Endothelial cell of umbilical vein (primary cell): ENCODE measurements at regions not wholly inside any gene's neighbourhood (a gene's known extent, or its start where the extent isn't known, plus 50 kb on each side); places are given as distances from the start of the nearest gene placed in this dataset.

Source experiments
- BruUV-seq: library from RNA; stranded (reverse); fragments of 400-500 nt; replicated peaks from 2 replicates; lab custom pipeline; 2021; lab: Mats Ljungman, UMichigan
- CTCF ChIA-PET: fragments of 300-600, 350-600 bp; sonication (Branson Sonifier 250); formaldehyde crosslinking; loops from one replicate; lab custom pipeline; 2021; ENCODE audit warnings: antibody characterized with exemption, inconsistent platforms; lab: Charles Lee
- POLR2A ChIA-PET: fragments of 300-600, 350-600 bp; sonication (Branson Sonifier 250); formaldehyde crosslinking; loops from one replicate; lab custom pipeline; 2021; ENCODE audit warnings: antibody characterized with exemption, inconsistent platforms; lab: Charles Lee
- DNase-seq: peaks from one replicate; pipeline ENCODE4 v3.0.0-alpha.2; 2011; ENCODE audit warnings: low read depth, low spot score
- FAIRE-seq: peaks from 2 replicates; lab custom pipeline; 2011; peaks lifted over from hg19 to GRCh38; lab: Jason Lieb, UNC
- H2AFZ ChIP-seq: 2 replicates; pipeline ENCODE4 v1.6.0; 2012; ENCODE audit warnings: low read depth, low read length, control low read depth, inconsistent platforms
- H3K27ac ChIP-seq: 2 replicates; pipeline ENCODE4 v1.5.1; 2011; ENCODE audit warnings: low read depth, mild to moderate bottlenecking, control low read depth, low read length, moderate library complexity; ENCODE audit not compliant: insufficient read depth
- H3K27me3 ChIP-seq, 2 experiments: 2 replicates each; pipeline versions ENCODE4 v1.6.0 to v1.6.1; 2011; ENCODE audit warnings: low read length in 2 of 2, mixed read lengths in 1 of 2; ENCODE audit not compliant: control insufficient read depth in 2 of 2, insufficient read depth in 2 of 2
- H3K36me3 ChIP-seq, 2 experiments: 2 replicates in 1 of 2; 3 replicates in 1 of 2; pipeline ENCODE4 v1.5.1; 2011; ENCODE audit warnings: low read length in 2 of 2, mild to moderate bottlenecking in 1 of 2, moderate library complexity in 1 of 2; ENCODE audit not compliant: control insufficient read depth in 2 of 2, insufficient read depth in 2 of 2; ENCODE audit errors: extremely low read depth in 1 of 2
- H3K4me1 ChIP-seq: 3 replicates; pipeline ENCODE4 v1.5.1; 2011; ENCODE audit warnings: mild to moderate bottlenecking, low read length; ENCODE audit not compliant: control insufficient read depth, insufficient read depth; ENCODE audit errors: extremely low read depth
- H3K4me2 ChIP-seq: 2 replicates; pipeline ENCODE4 v1.6.1; 2011; ENCODE audit warnings: low read length, control low read depth, mixed read lengths; ENCODE audit not compliant: insufficient read depth
- H3K4me3 ChIP-seq, 3 experiments: fragments of 200-600 bp in 1 of 3; sonication (generic), shearing (Covaris generic) in 1 of 3; replicated peaks in 1 of 3; 2 replicates each; pipeline ENCODE4 v1.5.1; 2011 to 2016; ENCODE audit warnings: control low read depth in 3 of 3, low read length in 3 of 3, mild to moderate bottlenecking in 2 of 3, inconsistent platforms in 1 of 3, low read depth in 1 of 3, moderate library complexity in 1 of 3; ENCODE audit not compliant: insufficient read depth in 1 of 3
- H3K79me2 ChIP-seq: 2 replicates; pipeline ENCODE4 v1.6.0; 2012; ENCODE audit warnings: low read length, inconsistent platforms; ENCODE audit not compliant: control insufficient read depth, insufficient read depth
- H3K9ac ChIP-seq: replicated peaks from 2 replicates; pipeline ENCODE3; 2011; ENCODE audit warnings: low read length, control low read depth; ENCODE audit not compliant: insufficient read depth; ENCODE audit errors: extremely low read depth
- H3K9me1 ChIP-seq: replicated peaks from 3 replicates; pipeline ENCODE4 v1.6.0; 2011; ENCODE audit warnings: mild to moderate bottlenecking, low read length; ENCODE audit not compliant: control insufficient read depth, insufficient read depth; ENCODE audit errors: extremely low read depth
- H3K9me3 ChIP-seq: replicated peaks from 2 replicates; pipeline ENCODE4 v1.5.1; 2012; ENCODE audit warnings: low read length, inconsistent platforms; ENCODE audit not compliant: control insufficient read depth, insufficient read depth
- H4K20me1 ChIP-seq: replicated peaks from 2 replicates; pipeline ENCODE3; 2011; ENCODE audit warnings: mild to moderate bottlenecking, low read length; ENCODE audit not compliant: control insufficient read depth, insufficient read depth; ENCODE audit errors: extremely low read depth
- CTCF ChIP-seq, 2 donors: IDR thresholded peaks; 1 replicate in 1 of 2; 2 replicates in 1 of 2; pipeline ENCODE4 v1.5.1; 2011; ENCODE audit warnings: low read length in 2 of 2, mild to moderate bottlenecking in 2 of 2, moderate library complexity in 2 of 2, control low read depth in 1 of 2, inconsistent platforms in 1 of 2, low read depth in 1 of 2; ENCODE audit not compliant: insufficient read depth in 1 of 2; ENCODE audit errors: extremely low read depth in 1 of 2
- EZH2 ChIP-seq: IDR thresholded peaks from 2 replicates; pipeline ENCODE4 v1.6.1; 2012; ENCODE audit warnings: borderline replicate concordance, low read depth, mild to moderate bottlenecking, moderate library complexity, low read length, inconsistent platforms; ENCODE audit not compliant: severe bottlenecking
- FOS ChIP-seq: IDR thresholded peaks from 2 replicates; pipeline ENCODE4 v1.6.1; 2011; ENCODE audit warnings: mild to moderate bottlenecking, low read length, moderate library complexity, borderline replicate concordance; ENCODE audit not compliant: insufficient read depth
- GATA2 ChIP-seq: IDR thresholded peaks from 2 replicates; pipeline ENCODE4 v1.7.0; 2011; ENCODE audit warnings: low read depth, mild to moderate bottlenecking, moderate library complexity, mixed read lengths, low read length; ENCODE audit not compliant: insufficient read length, insufficient read depth
- JUN ChIP-seq: IDR thresholded peaks from 2 replicates; pipeline ENCODE4 v1.6.1; 2011; ENCODE audit warnings: borderline replicate concordance, low read depth; ENCODE audit not compliant: insufficient read length, insufficient read depth
- MAX ChIP-seq: IDR thresholded peaks from 2 replicates; pipeline ENCODE4 v1.6.1; 2011; ENCODE audit not compliant: insufficient read depth, insufficient read length
- MYC ChIP-seq: IDR thresholded peaks from one replicate; pipeline ENCODE4 v1.6.1; 2011; ENCODE audit warnings: mild to moderate bottlenecking, low read depth, low read length
- POLR2A ChIP-seq: IDR thresholded peaks from 2 replicates; pipeline ENCODE4 v1.6.1; 2012; ENCODE audit warnings: low read depth, mild to moderate bottlenecking, control low read depth, low read length
- POLR2AphosphoS5 ChIP-seq: IDR thresholded peaks from 2 replicates; pipeline ENCODE4 v1.6.1; 2012; ENCODE audit warnings: low read depth, mild to moderate bottlenecking, control low read depth, low read length, moderate library complexity; ENCODE audit not compliant: insufficient read depth
- dilution Hi-C: fragments of 300-500 bp; cut with MboI; formaldehyde crosslinking; loops from one replicate; pipeline ENCODE4 v1.15.0; 2019; ENCODE audit warnings: low sequenced_read_pairs; ENCODE audit not compliant: extremely low pct_ligation_motif_present
- intact Hi-C: fragments of 100-400 bp; cut with micrococcal nuclease; formaldehyde crosslinking; loops from one replicate; pipeline ENCODE4 v1.10.0; 2022

DNA sequence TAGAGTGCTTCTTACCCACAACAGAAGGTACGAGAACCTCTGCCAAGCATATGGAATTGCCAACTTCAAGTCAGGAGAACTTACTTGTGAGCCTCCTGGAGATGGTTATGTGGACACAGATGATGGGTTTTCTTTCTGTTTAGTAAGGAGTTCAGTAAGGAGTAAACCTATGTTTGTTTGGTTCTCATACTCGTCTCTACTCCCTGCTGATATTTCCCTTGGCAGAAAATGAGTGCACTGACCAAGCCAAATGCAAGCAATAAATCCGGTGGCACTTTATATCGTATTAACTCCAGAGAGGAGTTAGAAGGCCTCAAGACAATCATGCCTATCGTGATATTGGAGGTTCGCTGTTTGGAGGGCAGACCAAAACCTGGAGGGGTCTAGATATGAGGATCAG lies 83.2 kb upstream of the CYP1B1 start:
- dilution Hi-C loops (no loop called here), intact Hi-C loops (no loop called here)
- no peaks in the 10 kb centered on the region for H3K4me1 ChIP-seq
- no TSS peak for BruUV-seq
- H4K20me1 ChIP-seq = no peaks in the 10 kb centered on the region
- FAIRE-seq (no peak), DNase-seq (no peak)
- H3K9me1 ChIP-seq = no peaks in the 10 kb centered on the region
- no peaks in the 10 kb centered on the region for H3K9me3 ChIP-seq
- no peak overlapping the region for H3K4me3 ChIP-seq
- CTCF ChIA-PET = no interaction called here
- peaks cover 11 to 34% of the 10 kb centered on the region in 2 experiments for H3K27me3 ChIP-seq
- no peak for TF ChIP-seq MYC
- no peak for TF ChIP-seq POLR2A
- TF ChIP-seq POLR2AphosphoS5 = no peak
- TF ChIP-seq MAX = no peak
- no peak for TF ChIP-seq EZH2
- TF ChIP-seq JUN = no peak
- TF ChIP-seq GATA2 = no peak
- TF ChIP-seq CTCF (IDR thresholded peaks at IDR 0.05; ENCODE audit: extremely low read depth in 1 of 2, insufficient read depth in 1 of 2, low read depth in 1 of 2, low read length in 2 of 2) = no peak
- TF ChIP-seq FOS = no peak
- no peak overlapping the region for H2AFZ ChIP-seq
- POLR2A ChIA-PET = no interaction called here
- H3K9ac ChIP-seq = no peak overlapping the region
- H3K79me2 ChIP-seq = no peaks in the 10 kb centered on the region
- no peaks in the 10 kb centered on the region for H3K36me3 ChIP-seq
- H3K4me2 ChIP-seq = no peak overlapping the region
- H3K27ac ChIP-seq = no peak overlapping the region
